Upper lobe of left lung (tissue), 6 donors: ENCODE measurements at regions not wholly inside any gene's neighbourhood (a gene's known extent, or its start where the extent isn't known, plus 50 kb on each side); places are given as distances from the start of the nearest gene placed in this dataset.

Source experiments
- ATAC-seq, 2 donors: fragments of 200-7000 bp; cut with Tn5 transposase; one replicate each; pipeline ENCODE4 v1.9.1; 2022; ENCODE audit warnings: mild to moderate bottlenecking in 2 of 2, moderate library complexity in 2 of 2; ENCODE audit not compliant: low FRiP score in 2 of 2
- DNase-seq, 2 donors: peaks; one replicate each; pipeline ENCODE4 v3.0.0-alpha.2; 2019 to 2020
- H3K27ac ChIP-seq, 4 donors: fragments of 200-600 bp; sonication (generic); one replicate each; pipeline ENCODE4 v1.5.1; 2016 to 2019
- H3K27me3 ChIP-seq, 4 donors: fragments of 200-600 bp; sonication (generic); one replicate each; pipeline ENCODE4 v1.5.1; 2017 to 2019
- H3K36me3 ChIP-seq, 4 donors: fragments of 200-600 bp; sonication (generic); one replicate each; pipeline ENCODE4 v1.5.1; 2016 to 2019
- H3K4me1 ChIP-seq, 4 donors: fragments of 200-600 bp; sonication (generic); one replicate each; pipeline ENCODE4 v1.5.1; 2018 to 2019
- H3K4me3 ChIP-seq, 4 donors: fragments of 200-600 bp; sonication (generic); one replicate each; pipeline ENCODE4 v1.5.1; 2017 to 2019; ENCODE audit warnings: mild to moderate bottlenecking in 2 of 4, moderate library complexity in 1 of 4
- H3K9me3 ChIP-seq, 4 donors: fragments of 200-600 bp; sonication (generic); one replicate each; pipeline ENCODE4 v1.5.1; 2018 to 2019
- EP300 ChIP-seq, 4 donors: sonication (generic); formaldehyde crosslinking; IDR thresholded peaks; one replicate each; pipeline ENCODE4 v1.5.1; 2017; ENCODE audit warnings: antibody characterized with exemption in 4 of 4, control low read depth in 2 of 4
- POLR2A ChIP-seq, 4 donors: fragments of 450-650 bp; IDR thresholded peaks; one replicate each; pipeline ENCODE4 v1.5.1; 2016 to 2017; ENCODE audit warnings: antibody characterized with exemption in 4 of 4, mild to moderate bottlenecking in 2 of 4
- POLR2AphosphoS5 ChIP-seq, 2 donors: sonication (generic); formaldehyde crosslinking; IDR thresholded peaks; one replicate each; pipeline ENCODE4 v1.5.1; 2017; ENCODE audit warnings: antibody characterized with exemption in 2 of 2
- WGBS, 2 donors: methylation state at CpG; one replicate each; pipeline ENCODE4 v1.1.5; 2017 to 2018; 5-methylcytosine and 5-hydroxymethylcytosine counted together
- TF ChIP-seq, protein P1 (sequence below), 6 experiments: fragments of 450-650 bp in 4 of 6; fragments of 200-600 bp in 2 of 6; sonication (generic) in 2 of 6; IDR thresholded peaks; one replicate each; pipeline ENCODE4 v1.5.1; 2016 to 2019; ENCODE audit warnings: antibody characterized with exemption in 6 of 6
- donor health status: DM: no; HTN: no; CAD: no; lungs with moderate emphysema.
- donor health status: DM: no; HTN: yes; CAD: no; lungs with severe emphysema.

DNA sequence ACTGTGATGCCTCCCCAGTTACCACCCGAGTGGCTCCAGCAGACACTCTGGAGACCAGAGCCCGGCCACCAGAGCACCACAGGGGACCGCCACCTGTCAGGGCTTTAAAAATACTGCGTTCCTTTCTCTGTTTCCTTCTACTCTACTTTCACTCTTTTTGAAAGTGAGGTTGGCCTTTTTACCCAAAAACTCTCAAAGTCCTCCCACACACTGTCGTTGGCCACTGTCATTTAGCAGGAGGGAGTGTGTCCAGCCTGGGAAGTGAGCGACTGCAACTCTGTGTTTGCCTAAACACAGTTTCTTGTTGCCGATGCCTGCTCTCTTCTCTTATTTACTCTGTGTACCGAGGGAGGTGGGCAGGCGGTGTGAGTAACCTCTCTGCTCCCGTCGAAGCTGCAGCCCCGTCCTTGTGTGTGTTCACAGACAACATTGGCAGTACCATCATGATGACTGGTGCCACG lies 90.8 kb upstream of the CLDN5 start:
- no peaks in the 10 kb centered on the region for H3K27me3 ChIP-seq
- H3K4me1 ChIP-seq, result no peaks in the 10 kb centered on the region
- ATAC-seq (no peak), DNase-seq (no peak)
- no peak overlapping the region for H3K4me3 ChIP-seq
- TF ChIP-seq POLR2A (IDR thresholded peaks at IDR 0.05) (no peak), EP300 (IDR thresholded peaks at IDR 0.05) (no peak), POLR2AphosphoS5 (IDR thresholded peaks at IDR 0.05) (no peak)
- TF ChIP-seq, protein P1, sequence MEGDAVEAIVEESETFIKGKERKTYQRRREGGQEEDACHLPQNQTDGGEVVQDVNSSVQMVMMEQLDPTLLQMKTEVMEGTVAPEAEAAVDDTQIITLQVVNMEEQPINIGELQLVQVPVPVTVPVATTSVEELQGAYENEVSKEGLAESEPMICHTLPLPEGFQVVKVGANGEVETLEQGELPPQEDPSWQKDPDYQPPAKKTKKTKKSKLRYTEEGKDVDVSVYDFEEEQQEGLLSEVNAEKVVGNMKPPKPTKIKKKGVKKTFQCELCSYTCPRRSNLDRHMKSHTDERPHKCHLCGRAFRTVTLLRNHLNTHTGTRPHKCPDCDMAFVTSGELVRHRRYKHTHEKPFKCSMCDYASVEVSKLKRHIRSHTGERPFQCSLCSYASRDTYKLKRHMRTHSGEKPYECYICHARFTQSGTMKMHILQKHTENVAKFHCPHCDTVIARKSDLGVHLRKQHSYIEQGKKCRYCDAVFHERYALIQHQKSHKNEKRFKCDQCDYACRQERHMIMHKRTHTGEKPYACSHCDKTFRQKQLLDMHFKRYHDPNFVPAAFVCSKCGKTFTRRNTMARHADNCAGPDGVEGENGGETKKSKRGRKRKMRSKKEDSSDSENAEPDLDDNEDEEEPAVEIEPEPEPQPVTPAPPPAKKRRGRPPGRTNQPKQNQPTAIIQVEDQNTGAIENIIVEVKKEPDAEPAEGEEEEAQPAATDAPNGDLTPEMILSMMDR (IDR thresholded peaks at IDR 0.05), result no peak
- no peak overlapping the region for H3K27ac ChIP-seq
- H3K9me3 ChIP-seq, result no peaks in the 10 kb centered on the region
- 80 to 82% methylated on average over 13 of the region's 13 CpGs for WGBS, 2 donors
- H3K36me3 ChIP-seq, result no peaks in the 10 kb centered on the region

DNA sequence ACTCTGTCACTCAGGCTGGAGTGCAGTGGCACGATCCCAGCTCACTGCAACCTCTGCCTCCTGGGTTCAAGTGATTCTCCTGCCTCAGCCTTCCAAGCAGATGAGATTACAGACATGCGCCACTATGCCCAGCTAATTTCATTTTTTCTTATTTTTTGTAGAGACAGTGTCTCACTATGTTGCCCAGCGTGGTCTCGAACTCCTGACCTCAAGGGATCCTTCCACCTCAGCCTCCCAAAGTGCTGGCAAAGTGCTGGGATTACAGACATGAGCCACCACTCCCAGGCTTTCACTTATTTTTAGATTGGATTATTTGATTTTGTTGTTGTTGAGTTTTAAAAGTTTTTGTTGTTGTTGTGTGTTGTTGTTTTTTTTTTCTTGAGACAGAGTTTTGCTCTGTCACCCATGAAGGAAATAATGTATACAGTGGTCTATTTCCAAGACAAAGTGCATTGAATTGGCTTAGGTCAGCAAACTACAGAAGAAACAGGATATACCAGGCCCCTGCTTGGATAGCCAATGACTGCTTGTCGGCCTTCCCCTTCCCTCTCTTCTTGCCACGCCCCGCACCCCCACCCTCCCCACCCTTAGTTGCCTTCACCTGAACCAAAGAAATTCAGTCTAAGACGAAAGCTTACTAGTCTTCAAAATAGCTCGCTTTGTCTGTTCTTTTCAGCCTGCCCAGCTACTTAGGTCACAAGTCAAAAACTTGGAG lies 91.8 kb upstream of the CLDN5 start:
- Histone ChIP-seq H3K4me1 (peaks cover 3 to 6% (median 5%) of the 10 kb centered on the region in 4 donors), H3K36me3 (no peaks in the 10 kb centered on the region), H3K4me3 (no peak overlapping the region), H3K27me3 (no peaks in the 10 kb centered on the region), H3K27ac (no peak overlapping the region), H3K9me3 (no peaks in the 10 kb centered on the region)
- ATAC-seq, result no peak
- TF ChIP-seq POLR2A (IDR thresholded peaks at IDR 0.05) (no peak), EP300 (IDR thresholded peaks at IDR 0.05) (no peak), POLR2AphosphoS5 (IDR thresholded peaks at IDR 0.05) (no peak)
- TF ChIP-seq, protein P1 (IDR thresholded peaks at IDR 0.05), result no peak
- 81 to 86% methylated on average over 9 of the region's 9 CpGs for WGBS, 2 donors
- no peak for DNase-seq

DNA sequence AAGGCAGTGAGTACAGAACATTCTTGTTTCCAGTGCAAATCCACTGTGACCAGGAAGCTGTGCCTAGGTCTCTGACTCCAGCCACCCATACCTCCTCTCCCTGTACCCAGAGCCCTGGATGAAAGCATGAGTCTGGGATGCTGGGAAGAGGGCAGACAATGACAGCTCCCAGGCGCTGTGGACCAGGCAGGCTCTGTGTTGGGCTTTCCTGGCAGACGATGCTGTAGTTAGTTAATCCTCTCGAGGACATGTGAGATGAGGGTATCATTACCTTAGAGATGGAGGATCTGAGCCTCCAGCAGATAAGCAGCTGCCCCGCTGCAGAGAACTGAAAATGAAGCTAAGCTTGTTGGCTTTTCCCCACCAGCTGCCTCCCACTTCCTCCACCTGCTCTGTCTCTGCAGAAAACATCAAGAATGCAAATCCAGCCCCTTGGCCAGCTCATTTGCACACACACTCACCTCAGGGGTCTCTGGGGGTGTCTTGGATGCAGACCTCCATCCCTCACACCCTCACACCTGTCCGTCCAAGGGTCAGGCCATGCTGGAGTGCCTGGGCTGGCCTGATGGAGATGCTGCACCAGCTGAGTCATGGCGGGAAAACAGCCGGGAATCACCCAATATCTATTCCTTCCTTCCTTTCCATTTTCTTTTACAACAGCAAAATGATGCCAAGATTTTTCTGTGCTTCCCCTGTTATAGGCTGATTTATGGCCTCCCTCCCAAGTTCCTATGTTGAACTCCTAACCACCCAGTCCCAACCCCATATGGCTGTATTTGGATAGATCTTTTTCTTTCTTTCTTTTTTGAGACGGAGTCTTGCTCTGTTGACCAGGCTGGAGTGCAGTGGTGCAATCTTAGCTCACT lies 94.9 kb upstream of the SEPTIN5 start:
- 76 to 85% methylated on average over 8 of the region's 8 CpGs for WGBS, 2 donors
- no peak for DNase-seq
- no peak overlapping the region for H3K27ac ChIP-seq
- H3K27me3 ChIP-seq, result no peaks in the 10 kb centered on the region
- TF ChIP-seq POLR2AphosphoS5 (IDR thresholded peaks at IDR 0.05) (no peak), POLR2A (IDR thresholded peaks at IDR 0.05) (no peak), EP300 (IDR thresholded peaks at IDR 0.05) (no peak)
- TF ChIP-seq, protein P1 (IDR thresholded peaks at IDR 0.05), result no peak
- H3K9me3 ChIP-seq, result no peaks in the 10 kb centered on the region
- peaks cover 15 to 23% (median 20%) of the 10 kb centered on the region in 4 donors for H3K4me1 ChIP-seq
- ATAC-seq, result no peak
- H3K36me3 ChIP-seq, result no peaks in the 10 kb centered on the region
- no peak overlapping the region for H3K4me3 ChIP-seq

DNA sequence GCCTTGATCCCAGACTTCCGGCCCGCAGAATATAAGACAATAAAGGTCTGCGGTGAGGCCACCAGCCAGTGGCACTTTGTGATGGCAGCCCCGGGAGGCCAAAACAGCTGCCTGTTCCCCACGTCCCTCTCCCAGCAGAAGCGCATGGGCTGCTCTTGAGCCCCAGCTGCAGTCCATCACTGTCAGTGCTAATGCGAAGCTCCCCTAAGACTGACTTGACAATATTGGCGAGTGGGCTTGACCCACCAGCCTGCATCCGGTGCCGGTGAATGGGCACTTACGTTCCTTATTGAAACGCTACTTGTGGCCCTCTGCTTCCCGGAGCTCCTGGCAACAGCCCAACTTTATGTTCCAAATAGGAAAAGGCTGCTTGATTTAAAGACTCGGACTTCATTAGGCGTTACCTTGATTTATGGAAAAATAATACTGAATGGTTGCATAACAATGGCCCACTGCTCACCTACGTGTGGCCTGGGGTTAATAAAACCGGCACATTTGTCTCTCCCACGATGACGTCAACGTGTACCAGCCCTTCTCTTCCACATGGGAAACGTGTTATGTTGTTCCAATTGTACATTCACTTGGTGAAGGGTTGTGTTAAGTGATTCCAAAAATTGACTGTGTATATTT lies 93.4 kb upstream of the SEPTIN5 start:
- 29 to 46% methylated on average over 15 to 21 of the region's 21 CpGs for WGBS, 2 donors
- no peaks in the 10 kb centered on the region for H3K27me3 ChIP-seq

More for the DNA sequence above, 93.4 kb upstream of the SEPTIN5 start:
- TF ChIP-seq, protein P1 (IDR thresholded peaks at IDR 0.05), result peak in 1 of 6 experiments; percentile 20
- TF ChIP-seq POLR2A (IDR thresholded peaks at IDR 0.05) (no peak), EP300 (IDR thresholded peaks at IDR 0.05) (peak in 1 of 4 donors; percentile 39), POLR2AphosphoS5 (IDR thresholded peaks at IDR 0.05) (peak; percentile 68 to 76)
- Histone ChIP-seq H3K4me3 (peak overlapping the region in 1 of 4 donors; percentile 6), H3K9me3 (no peaks in the 10 kb centered on the region), H3K27ac (peak overlapping the region; percentile 61 to 81 (median 78)), H3K36me3 (no peaks in the 10 kb centered on the region), H3K4me1 (peaks cover 15 to 23% (median 20%) of the 10 kb centered on the region in 4 donors)
- DNase-seq (peak in 1 of 2 donors; percentile 43), ATAC-seq (peak; percentile 15 to 70)
